WTC11 (cell line): ENCODE measurements at regions not wholly inside any gene's neighbourhood (a gene's known extent, or its start where the extent isn't known, plus 50 kb on each side); places are given as distances from the start of the nearest gene placed in this dataset.

ENCODE experiments used
- CDX4 ChIP-seq: fragments of 250-450 bp; sonication (Bioruptor Pico); IDR thresholded peaks from 2 replicates; pipeline ENCODE4 v1.9.0; 2021; ENCODE audit warnings: moderate library complexity, mild to moderate bottlenecking, inconsistent platforms, borderline replicate concordance
- ESRRA ChIP-seq: sonication (generic); formaldehyde crosslinking; IDR thresholded peaks from 2 replicates; pipeline ENCODE4 v1.8.1; 2022; ENCODE audit warnings: mild to moderate bottlenecking, missing genetic modification reagents, borderline replicate concordance
- FOXP1 ChIP-seq: sonication (generic); formaldehyde crosslinking; IDR thresholded peaks from 2 replicates; pipeline ENCODE4 v1.8.0; 2022; ENCODE audit warnings: missing genetic modification reagents, mild to moderate bottlenecking, moderate library complexity, borderline replicate concordance
- GABPB1 ChIP-seq: sonication (generic); formaldehyde crosslinking; IDR thresholded peaks from 2 replicates; pipeline ENCODE4 v1.8.1; 2023; ENCODE audit warnings: mild to moderate bottlenecking, missing genetic modification reagents
- IRF2 ChIP-seq: sonication (generic); formaldehyde crosslinking; IDR thresholded peaks from 2 replicates; pipeline ENCODE4 v1.8.0; 2022; ENCODE audit warnings: low read depth, missing genetic modification reagents, borderline replicate concordance
- MAX ChIP-seq: sonication (generic); formaldehyde crosslinking; IDR thresholded peaks from 2 replicates; pipeline ENCODE4 v1.8.0; 2022; ENCODE audit warnings: mild to moderate bottlenecking, missing genetic modification reagents
- TCF7 ChIP-seq: sonication (generic); formaldehyde crosslinking; IDR thresholded peaks from 2 replicates; pipeline ENCODE4 v1.8.0; 2022; ENCODE audit warnings: mild to moderate bottlenecking, low read depth, missing genetic modification reagents, moderate library complexity
- ZNF121 ChIP-seq: sonication (generic); formaldehyde crosslinking; IDR thresholded peaks from 2 replicates; pipeline ENCODE4 v1.8.0; 2023; ENCODE audit warnings: missing genetic modification reagents
- ZNF396 ChIP-seq: fragments of 250-450 bp; sonication (Bioruptor Pico); IDR thresholded peaks from 2 replicates; pipeline ENCODE4 v1.8.0; 2021; ENCODE audit warnings: mild to moderate bottlenecking, moderate library complexity, borderline replicate concordance
- ZNF423 ChIP-seq: fragments of 250-450 bp; sonication (Bioruptor Pico); IDR thresholded peaks from 2 replicates; pipeline ENCODE4 v2.1.2; 2022; ENCODE audit warnings: mild to moderate bottlenecking, moderate library complexity
- ZNF671 ChIP-seq: fragments of 250-450 bp; sonication (Bioruptor Pico); IDR thresholded peaks from 2 replicates; pipeline ENCODE4 v1.8.0; 2021; ENCODE audit warnings: mild to moderate bottlenecking
- TF ChIP-seq, protein P1 (sequence below): fragments of 200-600 bp; IDR thresholded peaks from 2 replicates; pipeline ENCODE4 v1.8.0; 2022; ENCODE audit warnings: antibody characterized with exemption
- TF ChIP-seq, protein P2 (sequence below): fragments of 250-450 bp; sonication (Bioruptor Pico); IDR thresholded peaks from 2 replicates; pipeline ENCODE4 v2.1.2; 2022; ENCODE audit warnings: mild to moderate bottlenecking, moderate library complexity
- TF ChIP-seq, protein P3 (sequence below): sonication (generic); formaldehyde crosslinking; IDR thresholded peaks from 2 replicates; pipeline ENCODE4 v1.8.0; 2023; ENCODE audit warnings: missing genetic modification reagents

DNA sequence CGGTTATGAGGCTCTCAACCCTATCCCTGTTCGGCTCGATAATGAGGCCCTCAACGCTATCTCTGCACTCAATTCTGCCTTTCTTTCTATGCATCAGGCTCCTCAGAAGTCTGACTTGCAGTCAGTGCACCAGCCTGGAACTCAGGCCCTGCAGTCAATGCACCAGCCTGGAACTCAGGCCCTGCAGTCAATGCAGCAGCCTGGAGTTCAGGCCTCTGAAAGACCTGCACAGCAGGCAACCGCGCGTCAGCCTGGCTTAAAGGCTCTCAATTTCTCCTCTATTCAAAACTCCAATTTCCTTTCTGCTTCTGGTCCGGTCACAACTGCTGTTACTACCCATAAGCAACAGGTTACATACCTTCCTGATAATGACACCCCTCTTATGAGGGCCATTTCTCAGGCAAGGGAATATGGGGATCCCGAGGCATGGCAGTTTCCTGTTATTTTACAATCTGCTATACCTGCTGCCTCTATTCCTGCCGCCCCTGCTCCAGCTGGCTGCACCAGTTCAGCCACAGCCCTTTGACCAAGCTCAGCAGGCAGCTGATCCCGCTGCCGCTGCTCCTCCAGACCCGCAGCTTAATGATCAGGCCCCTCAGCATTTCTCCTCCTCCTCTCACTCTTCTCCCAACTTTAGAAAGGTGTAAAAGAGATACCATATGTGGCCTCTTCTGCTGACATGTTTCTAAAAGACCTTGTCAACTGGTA lies 933.6 kb upstream of the FANCL start:
- TF ChIP-seq, protein P1, sequence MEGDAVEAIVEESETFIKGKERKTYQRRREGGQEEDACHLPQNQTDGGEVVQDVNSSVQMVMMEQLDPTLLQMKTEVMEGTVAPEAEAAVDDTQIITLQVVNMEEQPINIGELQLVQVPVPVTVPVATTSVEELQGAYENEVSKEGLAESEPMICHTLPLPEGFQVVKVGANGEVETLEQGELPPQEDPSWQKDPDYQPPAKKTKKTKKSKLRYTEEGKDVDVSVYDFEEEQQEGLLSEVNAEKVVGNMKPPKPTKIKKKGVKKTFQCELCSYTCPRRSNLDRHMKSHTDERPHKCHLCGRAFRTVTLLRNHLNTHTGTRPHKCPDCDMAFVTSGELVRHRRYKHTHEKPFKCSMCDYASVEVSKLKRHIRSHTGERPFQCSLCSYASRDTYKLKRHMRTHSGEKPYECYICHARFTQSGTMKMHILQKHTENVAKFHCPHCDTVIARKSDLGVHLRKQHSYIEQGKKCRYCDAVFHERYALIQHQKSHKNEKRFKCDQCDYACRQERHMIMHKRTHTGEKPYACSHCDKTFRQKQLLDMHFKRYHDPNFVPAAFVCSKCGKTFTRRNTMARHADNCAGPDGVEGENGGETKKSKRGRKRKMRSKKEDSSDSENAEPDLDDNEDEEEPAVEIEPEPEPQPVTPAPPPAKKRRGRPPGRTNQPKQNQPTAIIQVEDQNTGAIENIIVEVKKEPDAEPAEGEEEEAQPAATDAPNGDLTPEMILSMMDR = no peak
- TF ChIP-seq TCF7 (CRISPR knock-in tag) (no peak), ZNF423 (CRISPR knock-in tag) (no peak), ESRRA (CRISPR knock-in tag) (no peak), MAX (CRISPR knock-in tag) (no peak), CDX4 (CRISPR knock-in tag) (no peak), ZNF121 (no peak), GABPB1 (CRISPR knock-in tag) (no peak), ZNF396 (CRISPR knock-in tag) (no peak), ZNF671 (CRISPR knock-in tag) (no peak), IRF2 (CRISPR knock-in tag) (no peak), FOXP1 (CRISPR knock-in tag) (no peak)
- TF ChIP-seq, protein P2, sequence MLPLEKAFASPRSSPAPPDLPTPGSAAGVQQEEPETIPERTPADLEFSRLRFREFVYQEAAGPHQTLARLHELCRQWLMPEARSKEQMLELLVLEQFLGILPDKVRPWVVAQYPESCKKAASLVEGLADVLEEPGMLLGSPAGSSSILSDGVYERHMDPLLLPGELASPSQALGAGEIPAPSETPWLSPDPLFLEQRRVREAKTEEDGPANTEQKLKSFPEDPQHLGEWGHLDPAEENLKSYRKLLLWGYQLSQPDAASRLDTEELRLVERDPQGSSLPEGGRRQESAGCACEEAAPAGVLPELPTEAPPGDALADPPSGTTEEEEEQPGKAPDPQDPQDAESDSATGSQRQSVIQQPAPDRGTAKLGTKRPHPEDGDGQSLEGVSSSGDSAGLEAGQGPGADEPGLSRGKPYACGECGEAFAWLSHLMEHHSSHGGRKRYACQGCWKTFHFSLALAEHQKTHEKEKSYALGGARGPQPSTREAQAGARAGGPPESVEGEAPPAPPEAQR (CRISPR knock-in tag) = no peak
- TF ChIP-seq, protein P3, sequence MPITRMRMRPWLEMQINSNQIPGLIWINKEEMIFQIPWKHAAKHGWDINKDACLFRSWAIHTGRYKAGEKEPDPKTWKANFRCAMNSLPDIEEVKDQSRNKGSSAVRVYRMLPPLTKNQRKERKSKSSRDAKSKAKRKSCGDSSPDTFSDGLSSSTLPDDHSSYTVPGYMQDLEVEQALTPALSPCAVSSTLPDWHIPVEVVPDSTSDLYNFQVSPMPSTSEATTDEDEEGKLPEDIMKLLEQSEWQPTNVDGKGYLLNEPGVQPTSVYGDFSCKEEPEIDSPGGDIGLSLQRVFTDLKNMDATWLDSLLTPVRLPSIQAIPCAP (CRISPR knock-in tag) = no peak
